Esophagus muscularis mucosa (tissue), 4 donors: ENCODE measurements at regions not wholly inside any gene's neighbourhood (a gene's known extent, or its start where the extent isn't known, plus 50 kb on each side); places are given as distances from the start of the nearest gene placed in this dataset.

ENCODE experiments used
- EP300 ChIP-seq: sonication (generic); formaldehyde crosslinking; IDR thresholded peaks from one replicate; pipeline ENCODE4 v1.6.1; 2017; ENCODE audit warnings: antibody characterized with exemption
- POLR2A ChIP-seq: fragments of 450-650 bp; IDR thresholded peaks from one replicate; pipeline ENCODE4 v1.6.1; 2017; ENCODE audit warnings: antibody characterized with exemption, moderate library complexity, mild to moderate bottlenecking, low read depth
- POLR2AphosphoS5 ChIP-seq, 2 donors: sonication (generic); formaldehyde crosslinking; IDR thresholded peaks; one replicate each; pipeline ENCODE4 v1.6.1; 2017; ENCODE audit warnings: antibody characterized with exemption in 2 of 2
- TF ChIP-seq, protein P1 (sequence below), 3 experiments: fragments of 200-600 bp in 2 of 3; fragments of 450-650 bp in 1 of 3; sonication (generic) in 2 of 3; IDR thresholded peaks; one replicate each; pipeline ENCODE4 v1.5.1; 2017 to 2019; ENCODE audit warnings: antibody characterized with exemption in 3 of 3, mild to moderate bottlenecking in 2 of 3, moderate library complexity in 1 of 3

DNA sequence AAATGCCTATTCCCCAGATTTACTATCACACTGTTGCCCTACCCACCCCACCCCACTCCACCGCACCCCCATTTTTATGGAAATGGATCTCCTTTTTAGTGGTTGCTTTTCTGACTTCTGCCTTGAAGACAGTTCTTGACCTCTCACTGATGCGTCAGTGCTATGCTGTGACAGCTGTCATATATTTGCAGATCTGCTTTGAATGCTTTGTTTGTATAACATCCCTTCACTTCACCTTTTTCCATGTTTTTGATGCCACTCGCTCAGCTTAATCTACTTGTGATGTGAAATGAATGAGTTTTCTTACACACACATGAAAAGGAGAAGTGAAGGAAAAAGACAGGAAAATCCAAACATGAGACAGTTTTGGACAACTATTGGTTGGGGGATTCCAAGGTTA, 731.0 kb downstream of the SLITRK6 start:
- TF ChIP-seq, protein P1, sequence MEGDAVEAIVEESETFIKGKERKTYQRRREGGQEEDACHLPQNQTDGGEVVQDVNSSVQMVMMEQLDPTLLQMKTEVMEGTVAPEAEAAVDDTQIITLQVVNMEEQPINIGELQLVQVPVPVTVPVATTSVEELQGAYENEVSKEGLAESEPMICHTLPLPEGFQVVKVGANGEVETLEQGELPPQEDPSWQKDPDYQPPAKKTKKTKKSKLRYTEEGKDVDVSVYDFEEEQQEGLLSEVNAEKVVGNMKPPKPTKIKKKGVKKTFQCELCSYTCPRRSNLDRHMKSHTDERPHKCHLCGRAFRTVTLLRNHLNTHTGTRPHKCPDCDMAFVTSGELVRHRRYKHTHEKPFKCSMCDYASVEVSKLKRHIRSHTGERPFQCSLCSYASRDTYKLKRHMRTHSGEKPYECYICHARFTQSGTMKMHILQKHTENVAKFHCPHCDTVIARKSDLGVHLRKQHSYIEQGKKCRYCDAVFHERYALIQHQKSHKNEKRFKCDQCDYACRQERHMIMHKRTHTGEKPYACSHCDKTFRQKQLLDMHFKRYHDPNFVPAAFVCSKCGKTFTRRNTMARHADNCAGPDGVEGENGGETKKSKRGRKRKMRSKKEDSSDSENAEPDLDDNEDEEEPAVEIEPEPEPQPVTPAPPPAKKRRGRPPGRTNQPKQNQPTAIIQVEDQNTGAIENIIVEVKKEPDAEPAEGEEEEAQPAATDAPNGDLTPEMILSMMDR (IDR thresholded peaks at IDR 0.05) = no peak
- no peak for TF ChIP-seq POLR2AphosphoS5 (IDR thresholded peaks at IDR 0.05)
- TF ChIP-seq POLR2A = no peak
- TF ChIP-seq EP300 = no peak
